ENCODE measurements at regions not wholly inside any gene's neighbourhood (a gene's known extent, or its start where the extent isn't known, plus 50 kb on each side); places are given as distances from the start of the nearest gene placed in this dataset.

DNA sequence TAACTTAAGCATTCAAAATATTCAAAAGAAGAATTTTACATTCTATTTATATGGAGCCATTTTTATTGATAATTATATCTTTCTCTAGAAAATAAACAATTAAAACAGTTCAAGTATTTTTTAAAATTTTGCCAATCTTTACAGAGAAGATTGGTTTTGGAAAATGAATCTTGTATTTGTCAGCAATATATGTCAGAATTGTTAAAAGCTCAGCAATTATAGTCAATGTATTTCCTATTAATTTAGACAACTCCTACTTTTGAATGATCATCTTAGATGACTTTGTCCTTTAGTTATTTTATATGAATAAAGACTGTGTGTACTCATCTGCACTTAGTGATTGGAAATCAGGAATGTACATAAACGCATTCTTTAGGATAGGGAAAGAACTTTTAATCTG lies 223.9 kb upstream of the MAD2L1 start:
- Mint-ChIP-seq H3K27ac (no peak overlapping the region), H3K4me3 (no peak overlapping the region), H3K36me3 (no peaks in the 10 kb centered on the region), H3K4me1 (ENCODE audit: unreplicated experiment) (no peaks in the 10 kb centered on the region), H3K27me3 (no peaks in the 10 kb centered on the region), H3K9me3 (no peaks in the 10 kb centered on the region)
- DNase-seq (ENCODE audit: extremely low spot score, unreplicated experiment), result no peak
- TF ChIP-seq, protein P1, sequence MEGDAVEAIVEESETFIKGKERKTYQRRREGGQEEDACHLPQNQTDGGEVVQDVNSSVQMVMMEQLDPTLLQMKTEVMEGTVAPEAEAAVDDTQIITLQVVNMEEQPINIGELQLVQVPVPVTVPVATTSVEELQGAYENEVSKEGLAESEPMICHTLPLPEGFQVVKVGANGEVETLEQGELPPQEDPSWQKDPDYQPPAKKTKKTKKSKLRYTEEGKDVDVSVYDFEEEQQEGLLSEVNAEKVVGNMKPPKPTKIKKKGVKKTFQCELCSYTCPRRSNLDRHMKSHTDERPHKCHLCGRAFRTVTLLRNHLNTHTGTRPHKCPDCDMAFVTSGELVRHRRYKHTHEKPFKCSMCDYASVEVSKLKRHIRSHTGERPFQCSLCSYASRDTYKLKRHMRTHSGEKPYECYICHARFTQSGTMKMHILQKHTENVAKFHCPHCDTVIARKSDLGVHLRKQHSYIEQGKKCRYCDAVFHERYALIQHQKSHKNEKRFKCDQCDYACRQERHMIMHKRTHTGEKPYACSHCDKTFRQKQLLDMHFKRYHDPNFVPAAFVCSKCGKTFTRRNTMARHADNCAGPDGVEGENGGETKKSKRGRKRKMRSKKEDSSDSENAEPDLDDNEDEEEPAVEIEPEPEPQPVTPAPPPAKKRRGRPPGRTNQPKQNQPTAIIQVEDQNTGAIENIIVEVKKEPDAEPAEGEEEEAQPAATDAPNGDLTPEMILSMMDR (conservative IDR thresholded peaks at IDR 0.05), result no peak

DNA sequence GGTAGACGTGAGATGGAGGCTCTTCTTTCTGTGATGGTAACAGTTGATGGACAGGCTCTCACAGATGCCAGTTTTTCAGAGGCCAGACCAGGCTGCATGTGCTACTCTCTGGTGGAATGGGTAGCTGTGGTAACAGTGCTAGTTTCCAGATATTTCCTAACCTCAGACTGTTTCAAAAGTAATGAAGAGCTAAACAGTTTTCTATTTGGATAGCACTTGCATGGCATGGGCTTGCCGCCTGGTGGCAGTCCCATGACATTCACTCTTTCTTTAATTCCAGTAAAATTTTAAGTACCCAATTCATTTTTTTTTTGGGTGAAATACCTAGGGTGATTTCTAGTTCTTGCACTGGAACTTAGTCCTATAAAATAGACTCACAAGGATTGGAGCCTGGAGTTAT lies 220.2 kb upstream of the MAD2L1 start:
- Mint-ChIP-seq H3K27me3 (no peaks in the 10 kb centered on the region), H3K4me1 (ENCODE audit: unreplicated experiment) (no peaks in the 10 kb centered on the region), H3K36me3 (no peaks in the 10 kb centered on the region), H3K9me3 (no peaks in the 10 kb centered on the region), H3K27ac (no peak overlapping the region), H3K4me3 (no peak overlapping the region)
- DNase-seq (ENCODE audit: extremely low spot score, unreplicated experiment), result no peak
- TF ChIP-seq, protein P1 (conservative IDR thresholded peaks at IDR 0.05), result peak; percentile 47

DNA sequence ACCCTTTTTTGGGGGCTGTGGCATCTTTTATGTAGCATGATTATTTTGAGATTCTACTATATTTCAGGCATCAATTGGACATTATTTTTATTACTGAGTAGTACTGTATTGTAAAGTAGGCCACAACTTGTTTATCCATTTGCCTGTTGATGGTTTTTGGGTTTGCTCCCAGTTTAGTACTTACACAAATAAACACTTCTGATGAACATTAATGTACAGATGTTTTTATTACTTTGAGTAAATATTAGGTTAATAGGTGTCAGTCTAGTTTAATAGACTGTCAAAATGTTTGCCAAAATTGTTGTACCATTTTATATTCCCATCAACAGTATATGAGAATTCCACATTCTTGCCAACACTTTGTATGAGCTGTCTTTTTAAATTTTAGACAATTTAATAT lies 214.9 kb upstream of the MAD2L1 start:
- peaks cover 3% of the 10 kb centered on the region for H3K36me3 Mint-ChIP-seq
- no peak overlapping the region for H3K4me3 Mint-ChIP-seq
- no peaks in the 10 kb centered on the region for H3K9me3 Mint-ChIP-seq
- H3K4me1 Mint-ChIP-seq (ENCODE audit: unreplicated experiment), result no peaks in the 10 kb centered on the region
- TF ChIP-seq, protein P1 (conservative IDR thresholded peaks at IDR 0.05), result no peak
- no peak for DNase-seq (ENCODE audit: extremely low spot score, unreplicated experiment)
- no peak overlapping the region for H3K27ac Mint-ChIP-seq
- no peaks in the 10 kb centered on the region for H3K27me3 Mint-ChIP-seq

DNA sequence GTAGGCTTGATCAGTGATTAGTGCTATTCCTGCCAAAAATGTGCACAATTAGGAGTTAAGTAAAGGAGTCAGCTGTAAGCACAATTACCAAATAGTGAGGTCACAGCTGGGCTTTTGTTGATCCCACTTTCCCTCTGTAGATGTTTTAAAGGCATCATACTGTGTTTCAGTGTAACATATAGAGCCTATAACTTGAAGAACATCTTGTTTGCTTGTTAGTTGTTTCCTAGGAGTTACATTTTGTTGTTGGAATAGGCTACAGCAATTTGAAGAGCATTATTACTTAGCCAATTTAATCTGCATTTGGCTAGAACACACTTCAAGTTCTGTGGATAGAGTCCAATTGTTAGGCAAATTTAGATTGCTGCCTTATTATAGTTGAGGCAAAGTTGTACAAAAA lies 210.7 kb upstream of the MAD2L1 start:
- no peak overlapping the region for H3K4me3 Mint-ChIP-seq
- TF ChIP-seq, protein P1 (conservative IDR thresholded peaks at IDR 0.05), result no peak
- H3K36me3 Mint-ChIP-seq, result peaks cover 3% of the 10 kb centered on the region
- no peaks in the 10 kb centered on the region for H3K9me3 Mint-ChIP-seq
- H3K27ac Mint-ChIP-seq, result no peak overlapping the region
- no peaks in the 10 kb centered on the region for H3K4me1 Mint-ChIP-seq (ENCODE audit: unreplicated experiment)
- no peak for DNase-seq (ENCODE audit: extremely low spot score, unreplicated experiment)
- H3K27me3 Mint-ChIP-seq, result no peaks in the 10 kb centered on the region

DNA sequence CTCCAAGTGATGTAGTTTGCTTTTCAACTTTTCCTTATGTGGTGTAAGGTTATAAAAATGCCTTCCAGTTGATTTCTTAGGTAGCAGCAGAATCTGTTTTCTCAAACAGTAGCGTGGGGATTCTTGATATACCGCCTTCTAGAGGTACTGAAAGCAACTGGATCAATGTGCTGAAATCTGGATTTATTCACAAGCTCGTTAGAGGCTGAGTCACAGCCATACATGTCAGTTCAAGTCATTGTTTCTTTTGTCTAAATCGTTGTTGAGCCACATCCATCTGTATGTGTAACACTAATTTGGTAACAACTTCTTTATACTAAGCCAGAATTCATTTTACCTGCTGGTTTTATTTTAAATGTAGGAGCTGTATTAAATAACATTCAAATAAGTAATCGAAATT lies 200.0 kb upstream of the MAD2L1 start:
- no peaks in the 10 kb centered on the region for H3K36me3 Mint-ChIP-seq
- TF ChIP-seq, protein P1 (conservative IDR thresholded peaks at IDR 0.05), result no peak
- H3K4me3 Mint-ChIP-seq, result no peak overlapping the region
- H3K27ac Mint-ChIP-seq, result no peak overlapping the region
- no peaks in the 10 kb centered on the region for H3K4me1 Mint-ChIP-seq (ENCODE audit: unreplicated experiment)
- no peak for DNase-seq (ENCODE audit: extremely low spot score, unreplicated experiment)
- no peaks in the 10 kb centered on the region for H3K9me3 Mint-ChIP-seq
- H3K27me3 Mint-ChIP-seq, result no peaks in the 10 kb centered on the region

DNA sequence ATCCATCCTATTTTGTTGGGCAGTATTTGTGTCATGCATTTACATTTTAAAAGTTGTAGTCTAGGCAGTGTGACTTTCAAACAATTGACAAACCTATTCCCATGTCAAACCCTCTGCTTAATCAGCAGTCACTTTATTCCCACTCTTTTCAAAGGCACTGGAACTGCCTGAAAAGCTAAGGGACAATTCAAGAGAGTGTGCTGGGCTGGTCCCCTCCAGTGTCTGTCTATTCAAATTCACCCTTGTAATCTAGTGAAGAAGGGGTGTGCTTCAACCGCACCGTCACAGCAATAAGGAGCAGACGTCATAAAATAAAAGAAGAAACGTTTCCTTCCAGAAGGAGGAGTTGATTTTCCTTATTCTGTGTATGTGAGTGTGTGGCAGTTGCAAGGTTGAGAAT lies 197.0 kb upstream of the MAD2L1 start:
- Mint-ChIP-seq H3K27me3 (no peaks in the 10 kb centered on the region), H3K36me3 (no peaks in the 10 kb centered on the region), H3K4me1 (ENCODE audit: unreplicated experiment) (no peaks in the 10 kb centered on the region), H3K27ac (no peak overlapping the region), H3K9me3 (no peaks in the 10 kb centered on the region), H3K4me3 (no peak overlapping the region)
- TF ChIP-seq, protein P1 (conservative IDR thresholded peaks at IDR 0.05), result no peak
- DNase-seq (ENCODE audit: extremely low spot score, unreplicated experiment), result no peak
